Gastroesophageal sphincter (tissue), 4 donors: ENCODE measurements at regions not wholly inside any gene's neighbourhood (a gene's known extent, or its start where the extent isn't known, plus 50 kb on each side); places are given as distances from the start of the nearest gene placed in this dataset.

Experiments used
- ATAC-seq: fragments of 150-250 bp; one replicate; pipeline ENCODE4 v1.9.1; 2016; ENCODE audit warnings: mild to moderate bottlenecking, moderate library complexity
- H3K27ac ChIP-seq, 4 donors: fragments of 200-600 bp; sonication (generic) in 3 of 4; 1 replicate in 3 of 4; 2 replicates in 1 of 4; pipeline ENCODE4 v1.5.1; 2016 to 2019
- H3K27me3 ChIP-seq: fragments of 200-600 bp; sonication (generic); one replicate; pipeline ENCODE4 v1.5.1; 2019
- H3K36me3 ChIP-seq, 2 donors: fragments of 200-600 bp; sonication (generic); one replicate each; pipeline ENCODE4 v1.5.1; 2019; ENCODE audit warnings: control low read depth in 1 of 2
- H3K4me1 ChIP-seq, 3 donors: fragments of 200-600 bp; sonication (generic); 1 replicate in 2 of 3; 2 replicates in 1 of 3; pipeline ENCODE4 v1.5.1; 2016 to 2019; ENCODE audit warnings: control low read depth in 2 of 3
- H3K4me3 ChIP-seq, 2 donors: fragments of 200-600 bp; sonication (generic); one replicate each; pipeline ENCODE4 v1.5.1; 2019; ENCODE audit warnings: mild to moderate bottlenecking in 1 of 2, moderate library complexity in 1 of 2
- H3K9me3 ChIP-seq, 3 donors: fragments of 200-600 bp; sonication (generic); one replicate each; pipeline ENCODE4 v1.5.1; 2017 to 2019; ENCODE audit warnings: control low read depth in 2 of 3
- EP300 ChIP-seq: sonication (generic); formaldehyde crosslinking; IDR thresholded peaks from one replicate; pipeline ENCODE4 v1.6.1; 2017; ENCODE audit warnings: antibody characterized with exemption, mild to moderate bottlenecking
- POLR2A ChIP-seq, 2 donors: fragments of 450-650 bp; IDR thresholded peaks; one replicate each; pipeline ENCODE4 v1.6.1; 2017; ENCODE audit warnings: antibody characterized with exemption in 2 of 2, mild to moderate bottlenecking in 2 of 2, moderate library complexity in 1 of 2
- POLR2AphosphoS5 ChIP-seq: sonication (generic); formaldehyde crosslinking; IDR thresholded peaks from one replicate; pipeline ENCODE4 v1.6.1; 2017; ENCODE audit warnings: antibody characterized with exemption
- WGBS, 2 donors: methylation state at CpG; one replicate each; pipeline ENCODE4 v1.1.5; 2018; ENCODE audit warnings: low coverage in 1 of 2; 5-methylcytosine and 5-hydroxymethylcytosine counted together
- TF ChIP-seq, protein P1 (sequence below), 4 experiments: fragments of 200-600 bp in 2 of 4; fragments of 450-650 bp in 2 of 4; sonication (generic) in 1 of 4; IDR thresholded peaks; one replicate each; pipeline ENCODE4 v1.5.1; 2017 to 2019; ENCODE audit warnings: antibody characterized with exemption in 4 of 4, mild to moderate bottlenecking in 2 of 4, moderate library complexity in 2 of 4

DNA sequence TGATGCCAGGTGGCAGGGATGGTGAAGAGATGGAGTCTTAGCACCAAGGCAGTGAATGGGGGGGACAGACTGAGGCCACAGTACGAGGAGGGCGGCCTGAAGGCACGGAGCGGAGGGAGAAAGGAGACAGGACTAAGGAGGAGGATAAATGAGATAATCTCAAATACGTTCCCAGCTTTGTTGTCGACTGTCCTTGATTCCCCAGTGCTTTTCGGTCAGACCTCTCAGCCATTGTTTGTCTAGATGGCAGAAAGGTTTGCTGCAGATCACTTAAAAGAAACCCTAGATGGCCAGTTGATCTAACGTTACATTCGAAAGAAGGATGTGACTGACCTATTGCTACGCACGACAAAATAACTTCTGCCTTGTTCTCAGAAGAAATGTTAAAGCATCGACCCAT lies 479.0 kb downstream of the GATA3 start:
- no peak for TF ChIP-seq EP300
- no peak for TF ChIP-seq POLR2AphosphoS5
- TF ChIP-seq, protein P1, sequence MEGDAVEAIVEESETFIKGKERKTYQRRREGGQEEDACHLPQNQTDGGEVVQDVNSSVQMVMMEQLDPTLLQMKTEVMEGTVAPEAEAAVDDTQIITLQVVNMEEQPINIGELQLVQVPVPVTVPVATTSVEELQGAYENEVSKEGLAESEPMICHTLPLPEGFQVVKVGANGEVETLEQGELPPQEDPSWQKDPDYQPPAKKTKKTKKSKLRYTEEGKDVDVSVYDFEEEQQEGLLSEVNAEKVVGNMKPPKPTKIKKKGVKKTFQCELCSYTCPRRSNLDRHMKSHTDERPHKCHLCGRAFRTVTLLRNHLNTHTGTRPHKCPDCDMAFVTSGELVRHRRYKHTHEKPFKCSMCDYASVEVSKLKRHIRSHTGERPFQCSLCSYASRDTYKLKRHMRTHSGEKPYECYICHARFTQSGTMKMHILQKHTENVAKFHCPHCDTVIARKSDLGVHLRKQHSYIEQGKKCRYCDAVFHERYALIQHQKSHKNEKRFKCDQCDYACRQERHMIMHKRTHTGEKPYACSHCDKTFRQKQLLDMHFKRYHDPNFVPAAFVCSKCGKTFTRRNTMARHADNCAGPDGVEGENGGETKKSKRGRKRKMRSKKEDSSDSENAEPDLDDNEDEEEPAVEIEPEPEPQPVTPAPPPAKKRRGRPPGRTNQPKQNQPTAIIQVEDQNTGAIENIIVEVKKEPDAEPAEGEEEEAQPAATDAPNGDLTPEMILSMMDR (IDR thresholded peaks at IDR 0.05), result no peak
- TF ChIP-seq POLR2A (IDR thresholded peaks at IDR 0.05), result no peak
- no peak for ATAC-seq
- Histone ChIP-seq H3K4me1 (no peaks in the 10 kb centered on the region), H3K27ac (no peak overlapping the region), H3K4me3 (no peak overlapping the region), H3K36me3 (no peaks in the 10 kb centered on the region), H3K9me3 (no peaks in the 10 kb centered on the region), H3K27me3 (peaks cover 7% of the 10 kb centered on the region)
- WGBS, 2 donors, result 43 to 75% methylated on average over 12 of the region's 12 CpGs

DNA sequence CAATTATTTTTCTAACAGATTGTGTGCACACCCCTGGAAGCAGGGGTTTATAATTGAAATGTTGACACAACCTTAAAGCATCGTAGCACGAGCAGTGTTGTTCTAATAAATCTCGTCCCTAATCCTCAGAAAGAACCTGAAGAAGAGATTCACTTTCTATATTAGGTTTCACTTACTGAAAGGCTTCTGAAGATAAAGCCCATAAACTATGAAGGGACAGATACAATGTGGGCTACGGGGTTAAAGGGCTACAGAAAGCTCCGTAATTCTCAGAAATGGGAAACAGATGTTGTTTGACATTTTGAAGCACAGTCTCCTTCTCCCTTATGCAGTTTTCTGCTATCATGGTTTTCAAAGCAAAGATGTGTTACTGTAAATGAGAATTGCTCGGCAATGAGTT lies 479.6 kb downstream of the GATA3 start:
- no peak for TF ChIP-seq POLR2AphosphoS5
- TF ChIP-seq POLR2A (IDR thresholded peaks at IDR 0.05), result no peak
- TF ChIP-seq EP300, result no peak
- TF ChIP-seq, protein P1 (IDR thresholded peaks at IDR 0.05), result no peak
- Histone ChIP-seq H3K4me3 (no peak overlapping the region), H3K36me3 (no peaks in the 10 kb centered on the region), H3K4me1 (no peaks in the 10 kb centered on the region), H3K9me3 (no peaks in the 10 kb centered on the region), H3K27me3 (peaks cover 7% of the 10 kb centered on the region), H3K27ac (no peak overlapping the region)
- 16 to 32% methylated on average over 6 of the region's 6 CpGs for WGBS, 2 donors
- ATAC-seq, result no peak

DNA sequence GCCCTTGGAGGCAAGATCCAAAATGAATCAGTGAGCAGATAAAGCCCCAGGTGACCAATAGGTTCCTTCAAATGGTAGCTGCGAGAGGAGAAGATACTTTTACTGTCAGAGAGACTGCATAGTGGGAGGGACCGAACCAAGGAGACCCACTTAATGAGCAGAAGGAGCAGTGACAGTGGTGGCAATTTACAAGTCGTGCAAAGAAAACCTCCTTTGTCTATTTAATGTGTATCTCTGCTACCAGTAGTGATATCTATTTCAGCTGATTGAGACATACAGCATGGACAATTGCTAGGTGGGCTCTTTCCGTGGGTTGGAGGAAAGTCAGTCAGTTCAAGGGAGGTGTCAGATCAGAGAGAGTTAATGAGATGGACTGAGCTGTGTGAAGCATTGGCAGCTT lies 480.4 kb downstream of the GATA3 start:
- TF ChIP-seq, protein P1 (IDR thresholded peaks at IDR 0.05), result no peak
- TF ChIP-seq POLR2A (IDR thresholded peaks at IDR 0.05) (no peak), POLR2AphosphoS5 (no peak), EP300 (no peak)
- no peak overlapping the region for H3K4me3 ChIP-seq
- peaks cover 0 to 5% (median 0%) of the 10 kb centered on the region in 3 donors for H3K9me3 ChIP-seq
- 68 to 69% methylated on average over 2 to 4 of the region's 4 CpGs for WGBS, 2 donors
- no peaks in the 10 kb centered on the region for H3K4me1 ChIP-seq
- peaks cover 7% of the 10 kb centered on the region for H3K27me3 ChIP-seq
- no peaks in the 10 kb centered on the region for H3K36me3 ChIP-seq
- no peak overlapping the region for H3K27ac ChIP-seq
- ATAC-seq, result no peak

DNA sequence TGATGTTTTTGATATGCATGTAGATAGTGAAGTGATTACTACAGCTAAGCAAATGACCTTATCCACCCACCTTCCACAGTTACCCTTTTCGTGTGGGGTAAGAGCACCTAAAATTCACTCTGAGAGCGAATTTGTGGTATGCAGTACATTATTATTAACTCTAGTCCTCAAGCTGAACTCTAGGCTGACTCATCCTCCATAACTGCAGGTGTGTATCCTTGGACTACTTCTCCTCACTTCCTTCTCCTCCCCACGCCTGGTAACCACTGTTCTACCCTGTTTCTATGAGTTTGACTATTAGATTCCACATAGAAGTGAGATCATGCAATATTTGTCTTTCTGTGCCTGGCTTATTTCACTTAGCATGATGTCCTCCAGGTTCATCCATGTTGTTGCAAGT lies 484.6 kb downstream of the GATA3 start:
- no peak for ATAC-seq
- H3K9me3 ChIP-seq, result peaks cover 0 to 10% (median 0%) of the 10 kb centered on the region in 3 donors
- H3K27ac ChIP-seq, result no peak overlapping the region
- WGBS, 2 donors, result 69 to 89% methylated on average over 2 to 3 of the region's 3 CpGs
- no peak for TF ChIP-seq POLR2A (IDR thresholded peaks at IDR 0.05)
- TF ChIP-seq EP300, result no peak
- TF ChIP-seq, protein P1 (IDR thresholded peaks at IDR 0.05), result no peak
- TF ChIP-seq POLR2AphosphoS5, result no peak
- H3K36me3 ChIP-seq, result no peaks in the 10 kb centered on the region
- H3K4me3 ChIP-seq, result no peak overlapping the region
- peaks cover 7% of the 10 kb centered on the region for H3K27me3 ChIP-seq
- H3K4me1 ChIP-seq, result no peaks in the 10 kb centered on the region

DNA sequence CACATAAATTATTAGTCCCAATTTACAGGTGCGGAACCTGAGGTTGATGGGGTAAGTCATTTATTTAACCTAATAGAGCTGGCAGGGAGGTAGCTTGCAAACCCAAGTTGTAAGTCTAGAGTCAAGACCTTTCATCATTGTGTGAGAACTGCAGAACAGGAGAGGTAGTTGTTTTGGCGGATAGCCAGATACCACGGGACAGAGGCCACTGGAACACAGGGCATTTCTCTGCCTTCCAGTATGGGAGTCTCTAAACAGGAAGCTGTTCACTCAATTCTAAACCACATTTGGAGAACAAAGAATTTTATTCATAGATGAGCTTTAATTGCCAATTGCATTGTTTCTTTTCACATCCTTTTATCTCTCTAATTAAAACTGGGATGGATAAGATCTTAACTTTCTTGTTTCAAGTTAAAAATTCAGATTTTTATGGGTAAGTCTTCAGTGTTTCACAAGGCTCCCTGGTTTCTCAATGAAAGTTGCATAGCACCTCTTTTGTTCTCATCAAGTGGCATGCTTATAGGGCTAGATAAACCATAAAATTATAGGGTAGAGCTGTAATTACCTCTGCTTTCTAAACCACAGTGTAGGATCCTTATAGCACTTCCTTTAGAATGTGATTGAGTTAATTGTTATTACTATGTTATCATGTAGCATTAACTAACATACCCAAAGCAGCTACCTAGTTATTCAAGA lies 489.0 kb downstream of the GATA3 start:
- TF ChIP-seq EP300 (no peak), POLR2AphosphoS5 (no peak), POLR2A (IDR thresholded peaks at IDR 0.05) (no peak)
- TF ChIP-seq, protein P1 (IDR thresholded peaks at IDR 0.05), result no peak
- peaks cover 0 to 16% (median 0%) of the 10 kb centered on the region in 3 donors for H3K9me3 ChIP-seq
- no peak for ATAC-seq
- H3K36me3 ChIP-seq, result no peaks in the 10 kb centered on the region
- 58 to 60% methylated on average over 3 of the region's 3 CpGs for WGBS, 2 donors
- H3K4me3 ChIP-seq, result no peak overlapping the region
- H3K4me1 ChIP-seq, result no peaks in the 10 kb centered on the region
- H3K27ac ChIP-seq, result no peak overlapping the region
- no peaks in the 10 kb centered on the region for H3K27me3 ChIP-seq
